ELR (cell line): ENCODE measurements at regions not wholly inside any gene's neighbourhood (a gene's known extent, or its start where the extent isn't known, plus 50 kb on each side); places are given as distances from the start of the nearest gene placed in this dataset.

Experiments used
- DNase-seq: peaks from one replicate; pipeline ENCODE4 v3.0.0-alpha.2; 2015; ENCODE audit warnings: low read depth

- no peak for DNase-seq
These were observed 330.7 kb downstream of the CDC14C start for GRCh38 chr7:49255054-49255453.

GRCh38 chr7:49260538-49260937, 336.2 kb downstream of the CDC14C start:
- no peak for DNase-seq

- DNase-seq: no peak
These were observed 337.6 kb downstream of the CDC14C start for GRCh38 chr7:49261928-49262327.

- DNase-seq: no peak
These were observed 340.2 kb downstream of the CDC14C start for GRCh38 chr7:49264530-49264929.

- no peak for DNase-seq
These were observed 349.6 kb downstream of the CDC14C start for GRCh38 chr7:49273897-49274296.

- DNase-seq: no peak
These were observed 355.5 kb downstream of the CDC14C start for GRCh38 chr7:49279891-49280290.

GRCh38 chr7:49287653-49288052, 363.3 kb downstream of the CDC14C start:
- DNase-seq: no peak

- no peak for DNase-seq
These were observed 370.3 kb downstream of the CDC14C start for GRCh38 chr7:49294611-49295010.

- DNase-seq: no peak
These were observed 370.8 kb downstream of the CDC14C start for GRCh38 chr7:49295146-49295545.

- DNase-seq: no peak
These were observed 373.6 kb downstream of the CDC14C start for GRCh38 chr7:49297958-49298357.

GRCh38 chr7:49308787-49309186, 384.4 kb downstream of the CDC14C start:
- no peak for DNase-seq

GRCh38 chr7:49320083-49320482, 395.7 kb downstream of the CDC14C start:
- DNase-seq: no peak

GRCh38 chr7:49321843-49322242, 397.5 kb downstream of the CDC14C start:
- DNase-seq: no peak

- no peak for DNase-seq
These were observed 398.1 kb downstream of the CDC14C start for GRCh38 chr7:49322476-49322875.

- DNase-seq: no peak
These were observed 399.7 kb downstream of the CDC14C start for GRCh38 chr7:49324040-49324439.

- no peak for DNase-seq
These were observed 400.4 kb downstream of the CDC14C start for GRCh38 chr7:49324707-49325106.

- no peak for DNase-seq
These were observed 401.2 kb downstream of the CDC14C start for GRCh38 chr7:49325571-49325970.

- DNase-seq: no peak
These were observed 402.8 kb downstream of the CDC14C start for GRCh38 chr7:49327155-49327554.

GRCh38 chr7:49333180-49333881, 409.0 kb downstream of the CDC14C start:
- DNase-seq: no peak

- no peak for DNase-seq
These were observed 417.5 kb downstream of the CDC14C start for GRCh38 chr7:49341849-49342248.

- DNase-seq: no peak
These were observed 420.2 kb downstream of the CDC14C start for GRCh38 chr7:49344556-49344955.

- no peak for DNase-seq
These were observed 422.0 kb downstream of the CDC14C start for GRCh38 chr7:49346195-49346899.

- no peak for DNase-seq
These were observed 406.4 kb upstream of the VWC2 start for GRCh38 chr7:49367072-49367471.

- no peak for DNase-seq
These were observed 401.7 kb upstream of the VWC2 start for GRCh38 chr7:49371771-49372170.
